ENCODE measurements at regions not wholly inside any gene's neighbourhood (a gene's known extent, or its start where the extent isn't known, plus 50 kb on each side); places are given as distances from the start of the nearest gene placed in this dataset.

GRCh38 chr21:35606578-35606977 is 453.7 kb downstream of the SETD4 start:
- TF ChIP-seq GATA2 (IDR thresholded peaks at IDR 0.05; ENCODE audit: low read depth, low read length) (no peak), GATA3 (IDR thresholded peaks at IDR 0.05; ENCODE audit: low read depth, low read length) (no peak)

Measured in SH-SY5Y (cell line).